HCT116 (cell line): ENCODE measurements at regions not wholly inside any gene's neighbourhood (a gene's known extent, or its start where the extent isn't known, plus 50 kb on each side); places are given as distances from the start of the nearest gene placed in this dataset.

Experiments used
- ATAC-seq: fragments of 200-7000 bp; cut with Tn5 transposase; 2 replicates; pipeline ENCODE4 v1.9.1; 2020; ENCODE audit warnings: mild to moderate bottlenecking, moderate library complexity
- BruUV-seq: library from RNA; stranded (reverse); fragments of 400-500 nt; replicated peaks from 2 replicates; lab custom pipeline; 2021; lab: Mats Ljungman, UMichigan
- CTCF ChIA-PET: fragments of 300-600 bp; sonication (Branson Sonifier 250); formaldehyde crosslinking; loops from one replicate; lab custom pipeline; 2021; ENCODE audit warnings: antibody characterized with exemption; lab: Charles Lee
- POLR2A ChIA-PET: fragments of 300-600, 350-600 bp; sonication (Branson Sonifier 250); formaldehyde crosslinking; loops from one replicate; lab custom pipeline; 2021; ENCODE audit warnings: antibody characterized with exemption; lab: Charles Lee
- RAD21 ChIA-PET, 2 experiments: fragments of 300-600 bp; sonication (Branson Sonifier 250); formaldehyde crosslinking; loops; one replicate each; lab custom pipeline; 2023; ENCODE audit warnings: low total read pairs in 2 of 2; ENCODE audit not compliant: uncharacterized antibody in 2 of 2, unreplicated experiment in 2 of 2, low non-redundant PET in 1 of 2; lab: Charles Lee
- DNase-seq: peaks from one replicate; pipeline ENCODE4 v3.0.0-alpha.2; 2010; ENCODE audit warnings: low read depth, low spot score
- H2AFZ ChIP-seq: fragments of 200-600 bp; shearing (Covaris generic), sonication (generic); 2 replicates; pipeline ENCODE4 v1.6.1; 2017; ENCODE audit warnings: low read depth, mixed run types, mixed read lengths, antibody characterized with exemption, low read length; ENCODE audit not compliant: poor library complexity, severe bottlenecking
- H3K27ac ChIP-seq: 2 replicates; pipeline ENCODE4 v1.5.1; 2012; ENCODE audit warnings: low read depth, low read length
- H3K27me3 ChIP-seq: fragments of 200-600 bp; sonication (generic); 2 replicates; pipeline ENCODE4 v1.6.1; 2016; ENCODE audit warnings: mixed run types, low read length, mixed read lengths; ENCODE audit not compliant: insufficient read depth
- H3K36me3 ChIP-seq, 2 experiments: fragments of 200-500 bp in 1 of 2; fragments of 200-600 bp in 1 of 2; sonication (Bioruptor generic) in 1 of 2; sonication (generic) in 1 of 2; 2 replicates each; pipeline versions ENCODE4 v1.5.1 to v1.6.1; 2014 to 2016; ENCODE audit warnings: low read length in 2 of 2, inconsistent platforms in 1 of 2, mixed read lengths in 1 of 2, mixed run types in 1 of 2; ENCODE audit not compliant: insufficient read depth in 2 of 2, control insufficient read depth in 1 of 2
- H3K4me1 ChIP-seq, 2 experiments: fragments of 200-600 bp in 1 of 2; sonication (generic) in 1 of 2; 2 replicates each; pipeline versions ENCODE4 v1.5.1 to v1.6.1; 2012 to 2017; ENCODE audit warnings: low read length in 2 of 2, inconsistent platforms in 1 of 2, mild to moderate bottlenecking in 1 of 2, mixed read lengths in 1 of 2, mixed run types in 1 of 2, moderate library complexity in 1 of 2; ENCODE audit not compliant: insufficient read depth in 2 of 2, control insufficient read depth in 1 of 2
- H3K4me2 ChIP-seq: fragments of 200-600 bp; sonication (generic); 2 replicates; pipeline ENCODE4 v1.6.1; 2017; ENCODE audit warnings: mixed run types, low read length, mixed read lengths
- H3K4me3 ChIP-seq, 2 experiments: fragments of 200-600 bp in 1 of 2; sonication (generic) in 1 of 2; replicated peaks in 1 of 2; 2 replicates each; pipeline ENCODE4 v1.5.1; 2011 to 2016; ENCODE audit warnings: low read length in 2 of 2, control low read depth in 1 of 2, low read depth in 1 of 2, mild to moderate bottlenecking in 1 of 2, mixed read lengths in 1 of 2, mixed run types in 1 of 2
- H3K79me2 ChIP-seq: fragments of 200-600 bp; sonication (generic); 2 replicates; pipeline ENCODE4 v1.6.1; 2017; ENCODE audit warnings: mild to moderate bottlenecking, mixed run types, low read length, moderate library complexity, mixed read lengths; ENCODE audit not compliant: insufficient read depth
- H3K9ac ChIP-seq: fragments of 200-600 bp; sonication (generic); 2 replicates; pipeline ENCODE4 v1.6.1; 2016; ENCODE audit warnings: low read length, mixed read lengths
- H3K9me2 ChIP-seq: fragments of 200-600 bp; sonication (generic), shearing (Covaris generic); 2 replicates; pipeline ENCODE4 v1.6.1; 2017; ENCODE audit warnings: mixed run types, mild to moderate bottlenecking, moderate library complexity; ENCODE audit not compliant: insufficient read depth
- H3K9me3 ChIP-seq, 2 experiments: fragments of 200-500 bp in 1 of 2; fragments of 200-600 bp in 1 of 2; sonication (Bioruptor generic) in 1 of 2; sonication (generic) in 1 of 2; 2 replicates each; pipeline ENCODE4 v1.6.1; 2014 to 2017; ENCODE audit warnings: low read length in 2 of 2, mixed read lengths in 2 of 2, inconsistent platforms in 1 of 2, low read depth in 1 of 2, mild to moderate bottlenecking in 1 of 2, mixed run types in 1 of 2, moderate library complexity in 1 of 2; ENCODE audit not compliant: control insufficient read depth in 1 of 2, insufficient read depth in 1 of 2
- H4K20me1 ChIP-seq: fragments of 200-600 bp; sonication (generic), shearing (Covaris generic); 2 replicates; pipeline ENCODE4 v1.6.1; 2017; ENCODE audit warnings: mixed run types, mild to moderate bottlenecking, moderate library complexity; ENCODE audit not compliant: insufficient read depth
- CEBPB ChIP-seq: IDR thresholded peaks from 2 replicates; pipeline ENCODE4 v1.6.1; 2012; ENCODE audit warnings: low read depth
- EGR1 ChIP-seq: IDR thresholded peaks from 2 replicates; pipeline ENCODE4 v1.6.1; 2012; ENCODE audit warnings: low read depth
- ELF1 ChIP-seq: IDR thresholded peaks from 2 replicates; pipeline ENCODE4 v1.6.1; 2012; ENCODE audit warnings: low read depth, borderline replicate concordance
- EZH2 ChIP-seq: fragments of 200-600 bp; sonication (generic); IDR thresholded peaks from 2 replicates; pipeline ENCODE4 v1.6.1; 2017; ENCODE audit warnings: antibody characterized with exemption, mixed run types
- EZH2phosphoT487 ChIP-seq: fragments of 200-600 bp; IDR thresholded peaks from 2 replicates; pipeline ENCODE4 v1.6.1; 2018; ENCODE audit warnings: antibody characterized with exemption, borderline replicate concordance
- RAD21 ChIP-seq: IDR thresholded peaks from 2 replicates; pipeline ENCODE4 v1.6.1; 2012; ENCODE audit warnings: low read depth, mild to moderate bottlenecking
- TCF7L2 ChIP-seq: IDR thresholded peaks from 2 replicates; pipeline ENCODE4 v1.7.0; 2011; ENCODE audit warnings: borderline replicate concordance, inconsistent platforms; ENCODE audit not compliant: insufficient read depth, insufficient read length; ENCODE audit errors: extremely low read depth
- YY1 ChIP-seq: IDR thresholded peaks from 2 replicates; pipeline ENCODE4 v1.6.1; 2011; ENCODE audit warnings: low read length, low read depth, moderate library complexity, mild to moderate bottlenecking; ENCODE audit not compliant: insufficient replicate concordance; ENCODE audit errors: extremely low read depth
- ZFX ChIP-seq: fragments of 450-650 bp; IDR thresholded peaks from 2 replicates; pipeline ENCODE4 v1.6.1; 2017
- ZNF274 ChIP-seq: fragments of 200-500 bp; sonication (Bioruptor generic); IDR thresholded peaks from 2 replicates; pipeline ENCODE4 v1.6.1; 2014; ENCODE audit warnings: mild to moderate bottlenecking, low read depth, low read length, inconsistent platforms
- intact Hi-C: fragments of 100-400 bp; cut with micrococcal nuclease; formaldehyde crosslinking; loops from 2 replicates; pipeline ENCODE4 v1.10.0; 2022
- TF ChIP-seq, protein P1 (sequence below): IDR thresholded peaks from 2 replicates; pipeline ENCODE4 v1.6.1; 2012; ENCODE audit warnings: low read depth
- TF ChIP-seq, protein P2 (sequence below): IDR thresholded peaks from 2 replicates; pipeline ENCODE4 v1.6.1; 2012

GRCh38 chr20:8969146-8969583 lies 99.7 kb upstream of the PLCB4 start:
- no peaks in the 10 kb centered on the region for H3K36me3 ChIP-seq
- ChIA-PET RAD21 (no interaction called here), CTCF (no interaction called here), POLR2A (no interaction called here)
- no peak overlapping the region for H3K4me2 ChIP-seq
- no peak for ATAC-seq
- intact Hi-C loops = no loop called here
- no peak overlapping the region for H3K27ac ChIP-seq
- TF ChIP-seq, protein P1, sequence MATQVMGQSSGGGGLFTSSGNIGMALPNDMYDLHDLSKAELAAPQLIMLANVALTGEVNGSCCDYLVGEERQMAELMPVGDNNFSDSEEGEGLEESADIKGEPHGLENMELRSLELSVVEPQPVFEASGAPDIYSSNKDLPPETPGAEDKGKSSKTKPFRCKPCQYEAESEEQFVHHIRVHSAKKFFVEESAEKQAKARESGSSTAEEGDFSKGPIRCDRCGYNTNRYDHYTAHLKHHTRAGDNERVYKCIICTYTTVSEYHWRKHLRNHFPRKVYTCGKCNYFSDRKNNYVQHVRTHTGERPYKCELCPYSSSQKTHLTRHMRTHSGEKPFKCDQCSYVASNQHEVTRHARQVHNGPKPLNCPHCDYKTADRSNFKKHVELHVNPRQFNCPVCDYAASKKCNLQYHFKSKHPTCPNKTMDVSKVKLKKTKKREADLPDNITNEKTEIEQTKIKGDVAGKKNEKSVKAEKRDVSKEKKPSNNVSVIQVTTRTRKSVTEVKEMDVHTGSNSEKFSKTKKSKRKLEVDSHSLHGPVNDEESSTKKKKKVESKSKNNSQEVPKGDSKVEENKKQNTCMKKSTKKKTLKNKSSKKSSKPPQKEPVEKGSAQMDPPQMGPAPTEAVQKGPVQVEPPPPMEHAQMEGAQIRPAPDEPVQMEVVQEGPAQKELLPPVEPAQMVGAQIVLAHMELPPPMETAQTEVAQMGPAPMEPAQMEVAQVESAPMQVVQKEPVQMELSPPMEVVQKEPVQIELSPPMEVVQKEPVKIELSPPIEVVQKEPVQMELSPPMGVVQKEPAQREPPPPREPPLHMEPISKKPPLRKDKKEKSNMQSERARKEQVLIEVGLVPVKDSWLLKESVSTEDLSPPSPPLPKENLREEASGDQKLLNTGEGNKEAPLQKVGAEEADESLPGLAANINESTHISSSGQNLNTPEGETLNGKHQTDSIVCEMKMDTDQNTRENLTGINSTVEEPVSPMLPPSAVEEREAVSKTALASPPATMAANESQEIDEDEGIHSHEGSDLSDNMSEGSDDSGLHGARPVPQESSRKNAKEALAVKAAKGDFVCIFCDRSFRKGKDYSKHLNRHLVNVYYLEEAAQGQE = no peak
- TF ChIP-seq CEBPB (no peak), ZNF274 (no peak), ELF1 (no peak), ZFX (no peak), EZH2phosphoT487 (no peak), TCF7L2 (no peak), EGR1 (no peak), YY1 (no peak), RAD21 (no peak), EZH2 (no peak)
- TF ChIP-seq, protein P2, sequence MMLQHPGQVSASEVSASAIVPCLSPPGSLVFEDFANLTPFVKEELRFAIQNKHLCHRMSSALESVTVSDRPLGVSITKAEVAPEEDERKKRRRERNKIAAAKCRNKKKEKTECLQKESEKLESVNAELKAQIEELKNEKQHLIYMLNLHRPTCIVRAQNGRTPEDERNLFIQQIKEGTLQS = no peak
- H2AFZ ChIP-seq = no peak overlapping the region
- H3K4me1 ChIP-seq = no peaks in the 10 kb centered on the region
- H3K79me2 ChIP-seq = no peaks in the 10 kb centered on the region
- no peak overlapping the region for H3K9ac ChIP-seq
- DNase-seq = no peak
- H3K4me3 ChIP-seq = no peak overlapping the region
- no peaks in the 10 kb centered on the region for H3K9me2 ChIP-seq
- no peaks in the 10 kb centered on the region for H3K27me3 ChIP-seq
- no peaks in the 10 kb centered on the region for H4K20me1 ChIP-seq
- no peaks in the 10 kb centered on the region for H3K9me3 ChIP-seq
- no TSS peak for BruUV-seq
